CD4-positive, alpha-beta T cell treated with Interleukin-6 at 100 ng/mL for 8 hours (primary cell): ENCODE measurements at regions not wholly inside any gene's neighbourhood (a gene's known extent, or its start where the extent isn't known, plus 50 kb on each side); places are given as distances from the start of the nearest gene placed in this dataset.

Source experiments
- DNase-seq: peaks from one replicate; pipeline ENCODE4 v3.0.0-alpha.2; 2020; ENCODE audit warnings: mixed read lengths, low spot score

DNA sequence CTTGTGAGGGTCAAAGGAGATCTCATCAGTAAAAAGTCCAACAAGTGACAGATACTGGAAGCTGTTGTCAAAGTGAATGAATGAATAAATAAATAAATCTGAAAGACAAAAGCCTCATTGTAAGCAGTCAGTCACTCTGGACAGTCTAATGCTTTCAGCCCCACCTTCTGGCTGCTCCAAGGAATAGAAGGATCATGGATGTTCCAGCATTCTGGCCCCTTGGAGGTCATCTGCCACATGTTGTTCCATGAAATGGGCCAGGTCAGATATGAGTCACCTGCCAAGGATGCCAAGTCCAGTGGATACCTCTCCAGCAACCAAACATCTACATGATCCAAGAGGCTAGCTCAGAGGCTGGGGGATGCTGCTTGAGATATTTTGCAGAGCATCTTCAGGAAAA, 185.6 kb downstream of the BMP7 start:
- no peak for DNase-seq

DNA sequence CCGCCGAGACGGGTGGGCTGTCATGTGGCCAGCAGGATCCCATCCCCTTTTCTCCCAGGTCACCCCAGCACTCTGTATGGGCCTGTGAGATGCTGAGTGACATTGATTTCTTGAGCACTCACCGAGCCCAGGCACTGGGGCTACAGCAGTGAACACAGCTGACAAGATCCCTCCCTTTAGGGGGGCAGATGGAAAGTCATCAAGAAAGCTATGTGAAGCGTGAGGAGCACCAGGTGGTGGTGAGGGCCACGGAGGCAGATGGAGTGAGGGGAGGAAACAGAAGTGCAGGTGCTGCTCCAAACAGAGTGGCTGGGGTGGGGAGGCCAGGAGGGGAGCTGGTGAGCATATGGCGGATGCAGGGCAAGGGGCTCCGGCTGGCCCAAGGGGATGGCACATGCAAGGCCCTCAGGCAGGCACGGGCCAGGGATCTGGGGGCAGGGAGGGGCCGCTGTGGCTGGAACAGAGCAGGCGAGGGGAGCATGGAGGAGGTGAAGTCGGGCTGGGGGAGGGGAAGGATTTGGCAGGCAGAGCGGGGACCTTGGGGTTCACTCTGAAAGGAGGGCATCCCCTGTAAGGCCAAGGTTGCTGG, 184.0 kb downstream of the BMP7 start:
- no peak for DNase-seq

DNA sequence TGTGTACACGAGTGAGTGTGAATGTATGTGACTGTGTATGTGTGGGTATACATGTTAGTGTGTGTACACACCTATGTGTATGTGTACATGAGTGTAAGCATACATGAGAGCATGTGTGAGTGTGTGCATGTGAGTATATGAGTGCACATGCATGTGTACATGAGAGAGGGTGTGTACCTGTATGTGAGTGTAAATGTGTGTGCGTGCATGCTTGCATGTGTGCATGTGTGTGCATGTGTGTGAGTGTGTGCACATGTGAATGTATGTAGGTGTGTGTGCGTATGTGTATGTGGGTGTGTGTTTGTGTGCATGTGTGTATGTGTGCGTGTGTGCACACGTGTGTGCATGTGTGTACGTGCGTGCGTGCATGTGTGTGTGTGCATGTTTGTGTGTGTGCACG, 183.4 kb downstream of the BMP7 start:
- no peak for DNase-seq

DNA sequence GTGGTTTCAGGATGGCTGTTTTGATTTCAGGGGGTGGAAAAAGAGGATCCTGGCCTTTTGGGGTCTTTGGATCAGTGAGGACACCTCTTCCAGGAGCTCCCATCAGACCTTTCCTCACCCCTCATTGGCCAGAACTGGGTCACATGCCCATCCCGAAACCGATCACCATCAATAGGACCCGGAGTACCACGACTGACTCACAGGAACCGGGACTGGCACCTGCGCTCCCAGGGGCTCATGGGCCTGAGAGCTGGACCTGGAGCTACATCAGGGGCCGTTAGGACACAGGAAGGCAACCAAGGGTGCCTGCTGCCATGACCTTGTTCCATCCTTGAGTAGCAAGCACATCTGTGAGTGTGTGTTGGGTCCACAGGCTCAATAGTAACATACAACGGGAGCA, 180.4 kb downstream of the BMP7 start:
- no peak for DNase-seq

DNA sequence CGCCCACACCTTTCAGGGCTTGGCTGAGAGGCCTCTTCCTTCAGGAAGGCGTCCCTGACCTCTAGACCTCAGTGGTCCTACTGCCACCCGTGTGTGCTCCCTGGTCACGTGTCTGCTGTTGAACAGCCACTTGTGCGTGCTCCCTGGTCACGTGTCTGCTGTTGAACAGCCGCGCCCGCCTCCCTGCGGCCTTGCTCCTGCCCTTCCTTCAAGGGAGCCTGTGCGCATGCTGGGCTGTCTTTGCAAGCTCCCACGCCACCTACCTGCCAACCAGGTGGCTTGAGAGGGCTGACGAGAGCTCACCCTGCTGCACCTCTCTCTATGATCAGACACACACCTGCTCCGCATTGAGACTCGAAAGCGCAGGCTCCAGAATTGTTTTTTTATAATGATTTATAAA, 179.3 kb downstream of the BMP7 start:
- DNase-seq = no peak

DNA sequence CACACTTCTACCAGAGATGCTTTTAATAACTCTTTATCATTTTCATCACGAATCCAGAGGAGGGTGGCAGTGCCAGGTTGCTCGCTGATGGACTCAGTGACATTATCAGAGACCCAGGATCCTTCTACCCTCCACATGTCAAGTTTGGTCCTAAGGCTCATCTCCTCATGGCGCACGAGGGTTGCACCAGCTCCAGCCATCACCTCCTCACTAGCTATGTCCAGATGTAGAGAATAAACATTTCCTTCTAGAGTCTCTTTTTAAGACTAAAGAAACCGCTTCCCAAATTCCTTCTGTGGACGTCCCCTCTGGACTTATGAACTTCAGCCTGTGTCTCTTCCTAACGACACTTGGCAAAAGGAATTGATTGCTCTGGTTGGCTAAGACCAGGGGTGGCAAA, 178.7 kb downstream of the BMP7 start:
- no peak for DNase-seq

DNA sequence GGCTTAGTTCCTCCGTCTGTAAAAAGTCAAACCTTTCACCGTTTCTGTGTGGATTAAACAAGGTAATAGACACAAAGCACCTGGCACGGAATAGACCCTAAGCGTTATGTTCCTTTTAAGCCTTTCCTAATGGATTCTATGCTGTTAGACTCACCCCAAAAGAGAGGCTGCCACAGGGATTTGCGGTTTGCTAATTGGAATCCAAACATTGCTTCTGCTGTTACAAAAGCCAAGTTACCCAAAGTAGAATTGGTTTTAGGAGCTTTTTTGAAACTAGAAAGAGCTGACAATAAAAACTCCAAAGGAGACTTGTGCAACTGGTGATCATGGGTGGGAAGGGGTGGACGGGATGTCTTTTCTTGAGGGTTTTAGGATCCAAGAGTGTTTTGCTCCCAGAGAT, 178.0 kb downstream of the BMP7 start:
- no peak for DNase-seq

DNA sequence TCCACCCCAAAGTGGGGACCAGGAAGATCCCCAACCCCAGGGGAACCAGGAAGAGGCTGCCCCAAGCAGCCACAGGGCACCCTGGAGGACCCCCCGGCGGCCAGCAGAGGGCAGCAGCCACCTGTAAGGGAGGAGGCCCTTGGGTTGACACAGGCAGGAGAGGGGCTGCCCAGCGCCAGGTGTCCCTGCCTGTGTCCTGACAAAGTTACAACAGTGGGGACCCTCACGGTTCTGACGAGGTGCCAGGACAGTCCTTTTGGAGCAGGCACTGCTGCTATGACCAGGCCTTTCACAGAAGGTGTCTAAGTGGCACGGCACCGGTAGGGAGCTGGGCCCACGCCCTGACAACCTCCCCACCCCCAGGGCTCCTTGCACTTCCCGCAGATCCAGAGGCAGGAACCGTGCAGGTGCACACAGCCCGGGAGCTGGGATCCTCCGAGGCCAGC, 176.7 kb downstream of the BMP7 start:
- peak; percentile 16 for DNase-seq

DNA sequence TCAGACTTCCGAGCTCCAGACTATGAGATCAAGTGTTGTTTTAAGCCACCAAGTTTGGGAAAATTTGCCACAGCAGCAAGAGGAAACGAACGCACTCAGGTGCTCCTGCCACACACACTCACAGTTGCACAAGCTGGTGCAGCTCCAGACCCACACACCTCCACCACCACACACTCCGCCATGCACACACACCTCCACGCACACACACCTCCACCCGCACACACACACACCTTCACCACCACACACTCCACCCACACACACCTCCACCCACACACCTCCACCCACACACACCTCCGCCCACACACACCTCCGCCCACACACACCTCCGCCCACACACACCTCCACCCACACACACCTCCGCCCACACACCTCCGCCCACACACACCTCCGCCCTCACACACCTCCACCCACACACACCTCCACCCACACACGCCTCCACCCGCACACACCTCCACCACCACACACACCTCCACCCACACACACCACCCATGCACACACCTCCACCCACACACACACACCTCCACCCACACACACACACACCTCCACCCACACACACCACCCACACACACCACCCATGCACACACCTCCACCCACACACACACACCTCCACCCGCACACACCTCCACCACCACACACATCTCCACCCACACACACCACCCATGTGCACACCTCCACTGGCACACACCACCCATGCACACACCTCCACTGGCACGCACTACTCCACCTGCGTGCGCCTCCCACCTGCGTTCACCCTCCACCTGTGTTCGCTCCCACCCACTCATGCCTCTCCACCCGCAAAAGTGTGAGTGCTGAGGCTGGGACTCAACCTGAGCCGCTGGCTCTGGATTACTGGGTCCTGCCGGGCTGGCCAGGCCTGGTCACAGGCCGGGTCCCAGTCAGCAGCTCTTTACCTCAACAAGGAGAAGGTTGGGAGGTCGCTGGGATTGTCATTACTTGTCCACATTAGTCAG, 175.6 kb downstream of the BMP7 start:
- DNase-seq = no peak

DNA sequence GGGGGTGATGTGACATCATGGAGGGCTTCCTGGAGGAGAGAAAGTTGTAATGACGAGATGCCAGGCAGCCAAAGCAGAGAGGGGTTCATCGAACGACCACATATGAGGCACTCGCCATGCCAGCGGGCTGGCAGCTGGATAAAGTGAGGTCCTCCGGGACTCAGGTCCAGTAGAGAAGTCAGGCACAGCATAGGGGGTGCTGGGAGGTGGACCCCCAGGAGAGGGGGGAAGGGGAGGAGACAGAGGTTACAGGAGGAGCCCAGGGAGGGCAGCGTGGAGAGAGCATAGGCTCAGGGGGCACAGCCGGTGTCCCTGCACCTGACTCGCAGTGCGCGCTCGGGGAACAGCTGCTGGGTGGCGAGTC, 174.7 kb downstream of the BMP7 start:
- DNase-seq = no peak

DNA sequence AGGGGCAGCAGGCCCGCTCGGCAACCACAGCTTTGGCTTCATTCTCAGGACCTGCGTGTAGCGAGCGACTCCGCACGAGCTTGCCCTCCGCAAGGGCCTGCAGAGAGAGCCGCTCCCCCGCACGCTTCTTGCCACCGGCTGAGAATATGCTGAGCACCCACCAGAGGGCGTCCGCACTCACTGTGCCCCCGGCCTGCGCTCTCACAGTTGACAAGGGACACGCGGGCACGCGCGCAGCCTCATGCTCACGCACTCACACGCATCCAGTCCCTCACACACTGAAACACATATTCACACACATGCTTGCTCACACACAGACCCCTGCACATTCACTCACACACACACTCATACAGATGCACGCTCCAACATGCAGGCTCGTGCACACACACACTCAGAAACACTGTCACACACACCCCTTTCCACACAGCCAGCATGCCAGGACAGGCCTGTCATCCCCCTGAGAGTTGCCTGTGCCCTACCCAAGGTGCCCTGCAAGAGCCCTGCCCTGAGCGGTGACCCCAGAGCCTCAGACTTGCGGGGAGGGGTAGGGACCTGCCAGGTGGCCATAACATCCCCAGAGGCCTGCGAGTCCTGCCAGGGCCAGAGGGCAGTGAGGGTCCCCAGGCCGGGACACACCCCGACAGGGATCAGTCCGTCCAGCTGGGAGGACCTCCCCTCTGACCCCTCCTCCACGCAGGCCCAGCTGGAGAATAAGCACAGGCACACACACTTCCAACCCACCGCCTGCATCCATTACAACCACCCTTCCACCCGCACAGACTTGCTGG, 174.1 kb downstream of the BMP7 start:
- DNase-seq = peak; percentile 17

DNA sequence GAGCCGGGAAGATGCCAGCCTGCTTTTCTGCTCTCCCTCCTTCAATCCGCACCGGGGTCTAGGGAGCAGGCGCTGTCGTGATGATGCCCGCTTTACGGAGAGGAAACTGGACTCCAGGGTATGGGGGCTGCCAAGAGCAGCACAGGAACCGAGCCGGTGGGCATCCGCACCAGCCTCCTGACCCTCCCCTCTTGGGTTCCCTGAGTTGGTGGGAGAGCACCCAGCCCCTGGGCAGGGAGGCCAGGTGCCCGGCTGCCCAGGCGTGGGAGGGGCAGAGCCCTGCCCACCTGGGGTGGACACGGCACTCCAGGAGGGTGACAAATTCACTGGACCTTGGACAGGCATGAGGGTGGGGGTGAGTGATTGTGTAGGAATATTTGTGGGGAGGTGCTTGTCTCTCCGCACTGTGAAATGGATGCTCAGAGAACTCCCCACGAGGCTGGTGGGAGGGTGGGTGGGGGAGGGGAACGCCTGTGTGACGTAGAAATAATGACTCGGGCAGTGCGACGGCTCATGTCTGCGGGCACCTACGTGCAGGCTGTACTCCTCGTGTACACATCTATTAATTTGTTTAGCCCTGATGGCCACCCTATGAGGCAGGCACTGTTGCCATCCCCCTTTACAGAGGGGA, 173.4 kb downstream of the BMP7 start:
- DNase-seq = no peak

DNA sequence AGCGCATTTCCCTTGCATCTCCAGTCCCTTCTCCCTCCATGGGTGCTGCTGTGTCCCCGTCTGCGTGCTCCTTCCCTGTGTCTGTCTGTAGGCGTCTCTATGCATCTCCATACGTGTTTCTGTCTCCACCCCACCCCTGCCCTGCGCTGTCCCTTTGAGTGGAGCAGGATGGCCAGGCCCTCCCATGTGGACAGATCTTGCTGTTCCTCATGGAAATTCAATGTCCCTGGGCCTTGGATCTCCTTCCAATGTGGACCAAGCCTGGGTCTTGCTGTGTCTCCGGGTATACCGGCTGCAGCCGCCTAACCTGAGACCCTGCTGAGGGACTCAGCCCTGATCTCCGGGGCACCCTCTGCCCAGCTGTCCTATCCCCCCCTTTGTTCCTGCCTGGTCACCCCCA, 172.7 kb downstream of the BMP7 start:
- DNase-seq = no peak

DNA sequence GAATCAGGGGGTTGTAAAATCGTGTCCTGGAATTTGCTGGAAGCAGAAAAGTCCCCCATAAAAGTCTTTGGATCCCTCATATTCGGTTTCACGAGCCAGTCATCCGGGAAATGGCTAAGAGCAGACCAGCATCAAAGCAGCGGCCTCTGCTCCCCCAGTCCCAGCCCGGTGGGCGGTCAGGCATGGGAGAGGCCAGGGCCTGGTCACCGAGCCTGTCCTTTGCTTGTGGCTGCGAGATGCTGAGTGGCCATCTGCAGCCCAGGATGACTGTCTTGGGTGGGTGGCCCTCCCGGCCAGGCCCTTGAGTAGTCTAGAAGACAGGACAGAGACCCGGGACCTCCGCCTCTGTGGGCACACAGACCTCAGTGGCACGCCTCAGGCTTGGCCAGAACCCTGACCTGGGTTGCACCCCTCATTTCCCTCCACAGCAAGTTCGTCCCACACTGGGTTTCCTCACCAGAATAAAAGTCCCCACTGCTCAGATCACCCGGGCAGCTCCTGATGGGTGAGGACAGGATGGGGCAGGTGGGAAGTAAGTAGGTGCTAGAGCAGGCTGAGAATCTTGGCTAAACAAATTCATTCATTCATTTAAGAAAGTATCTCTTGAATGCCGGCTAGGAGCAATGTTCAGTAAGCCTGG, 172.1 kb downstream of the BMP7 start:
- no peak for DNase-seq

DNA sequence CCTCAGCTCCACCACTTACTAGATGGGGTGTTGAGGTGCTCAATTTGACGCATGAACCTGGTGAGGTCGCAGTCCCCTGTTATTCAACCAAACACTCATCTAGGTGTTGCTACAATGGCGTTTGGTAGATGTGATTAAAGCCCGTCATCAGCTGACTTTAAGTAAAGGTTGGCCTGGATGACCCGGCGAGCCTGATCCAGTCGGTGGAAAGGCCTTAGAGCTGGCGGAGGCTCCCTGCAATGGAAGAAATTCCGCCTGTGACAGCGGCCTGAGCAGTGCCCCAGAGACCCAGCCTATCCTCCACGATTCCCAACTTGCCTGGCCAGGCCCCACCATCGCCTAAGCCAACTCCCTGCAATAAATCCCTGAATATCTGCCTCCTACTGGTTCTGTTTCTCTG, 171.4 kb downstream of the BMP7 start:
- no peak for DNase-seq

DNA sequence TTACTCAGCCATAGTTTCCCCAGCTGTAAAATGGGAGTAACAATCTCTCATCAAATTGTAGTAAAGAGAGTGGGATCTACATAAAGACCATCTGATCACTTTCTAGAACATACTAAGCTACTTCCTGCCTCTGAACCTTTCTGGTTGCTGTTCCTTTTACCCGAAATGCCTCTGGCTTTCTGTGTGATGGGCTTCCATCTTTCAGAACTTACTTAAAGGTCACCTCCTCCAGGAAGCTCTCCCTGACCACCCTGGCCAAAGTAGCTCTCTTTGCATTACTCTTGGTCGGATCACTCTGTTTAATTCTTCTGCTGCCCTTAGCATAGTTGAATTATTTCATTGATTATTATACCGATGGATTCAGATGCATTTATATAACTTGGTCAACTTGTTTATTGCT, 171.0 kb downstream of the BMP7 start:
- DNase-seq = no peak

DNA sequence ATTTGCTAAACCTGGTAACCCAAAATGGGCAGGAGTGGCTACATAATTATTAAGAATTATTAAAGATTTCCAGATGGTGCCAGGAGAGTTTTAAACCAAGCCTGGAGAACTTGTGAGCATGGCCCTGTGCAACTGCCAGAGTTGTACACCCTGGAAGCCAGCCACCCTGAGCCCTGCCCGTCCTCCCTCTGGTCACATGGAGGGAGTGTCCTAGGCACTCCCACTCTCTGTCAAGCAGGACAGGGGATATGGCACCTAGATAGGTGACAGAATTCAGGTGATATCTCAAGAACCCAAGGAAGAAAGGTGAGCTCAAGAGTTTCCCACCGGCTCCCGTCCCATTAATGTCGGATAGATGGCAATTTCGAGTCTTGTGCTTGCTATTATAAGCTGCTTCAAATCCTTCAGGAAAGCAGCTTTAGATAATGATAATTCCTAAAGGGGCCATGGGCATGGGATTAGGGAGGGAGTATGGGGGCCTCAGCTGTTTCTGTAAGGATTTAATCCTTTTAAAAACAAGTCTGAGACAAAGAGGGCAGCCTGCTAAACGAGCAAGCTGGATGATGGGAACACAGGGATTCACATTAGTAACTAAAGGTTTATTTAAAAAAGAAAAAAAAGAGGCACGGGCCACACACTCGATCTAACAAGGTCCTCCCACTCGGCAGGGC, 169.1 kb downstream of the BMP7 start:
- DNase-seq = no peak

DNA sequence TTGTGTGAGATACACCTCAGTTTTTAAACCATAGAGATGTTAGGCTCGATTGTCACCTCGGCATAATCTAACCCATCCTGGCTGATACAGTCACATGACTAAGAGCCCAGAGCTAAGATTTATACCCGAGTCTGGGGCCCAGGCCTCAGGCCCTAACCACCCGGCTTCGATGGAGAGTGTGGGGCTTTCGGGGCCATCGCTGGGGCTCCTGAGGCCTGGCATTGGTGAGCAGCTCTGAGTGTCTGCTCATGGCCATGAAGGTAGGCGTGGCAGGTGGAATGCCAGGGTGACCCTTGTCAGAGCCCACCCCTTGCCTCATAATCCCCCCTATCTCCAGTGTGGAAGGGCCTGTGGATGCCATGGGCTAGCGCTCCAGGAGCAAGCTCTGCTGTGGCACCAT, 164.3 kb downstream of the BMP7 start:
- DNase-seq = no peak

DNA sequence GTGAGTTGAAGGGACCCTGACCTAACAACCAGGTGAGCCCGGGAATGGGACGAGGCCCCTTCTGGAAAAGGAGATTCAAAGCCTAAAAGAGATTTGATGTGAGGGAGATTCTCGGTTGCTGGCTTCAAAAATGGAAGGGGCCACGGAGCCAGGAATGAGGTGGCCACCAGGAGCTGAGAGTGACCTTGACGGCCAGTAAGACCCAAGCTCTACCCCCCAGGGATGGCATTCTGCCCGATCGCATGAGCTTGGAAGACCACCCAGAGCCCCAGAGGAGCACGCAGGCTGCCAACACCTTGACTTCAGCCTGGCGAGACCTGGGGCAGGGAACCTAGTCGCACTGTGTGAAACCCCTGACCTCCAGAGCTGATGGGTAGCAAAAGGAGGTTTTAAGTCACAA, 163.9 kb downstream of the BMP7 start:
- DNase-seq = no peak

DNA sequence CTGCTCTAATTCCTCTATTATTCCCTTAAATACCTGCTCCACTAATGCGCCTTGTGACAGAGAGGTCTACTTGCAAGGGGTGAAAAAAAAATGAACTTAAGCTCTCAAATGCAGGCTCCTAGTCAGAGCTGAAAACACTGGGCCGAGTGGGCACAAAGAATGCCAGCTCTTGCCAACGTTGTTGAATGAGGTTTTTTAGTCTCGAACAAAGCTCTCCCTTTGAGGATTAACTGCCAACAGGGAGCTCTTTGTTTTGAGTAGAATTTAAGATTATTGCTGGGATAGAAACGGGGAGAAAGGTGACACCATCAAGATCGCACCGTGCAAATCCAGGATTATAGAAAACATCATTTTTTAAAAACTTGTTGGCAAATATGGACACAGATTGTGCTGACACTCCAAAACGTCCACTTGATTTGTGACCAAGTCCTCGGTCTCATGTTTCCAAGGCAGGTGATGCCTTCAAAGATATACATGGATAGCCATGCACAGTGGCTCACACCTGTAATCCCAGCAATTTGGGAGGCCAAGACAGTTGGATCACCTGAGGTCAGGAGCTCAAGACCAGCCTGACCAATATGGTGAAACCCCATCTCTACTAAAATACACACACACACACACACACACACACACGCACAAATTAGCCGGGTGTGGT, 163.2 kb downstream of the BMP7 start:
- DNase-seq = no peak

DNA sequence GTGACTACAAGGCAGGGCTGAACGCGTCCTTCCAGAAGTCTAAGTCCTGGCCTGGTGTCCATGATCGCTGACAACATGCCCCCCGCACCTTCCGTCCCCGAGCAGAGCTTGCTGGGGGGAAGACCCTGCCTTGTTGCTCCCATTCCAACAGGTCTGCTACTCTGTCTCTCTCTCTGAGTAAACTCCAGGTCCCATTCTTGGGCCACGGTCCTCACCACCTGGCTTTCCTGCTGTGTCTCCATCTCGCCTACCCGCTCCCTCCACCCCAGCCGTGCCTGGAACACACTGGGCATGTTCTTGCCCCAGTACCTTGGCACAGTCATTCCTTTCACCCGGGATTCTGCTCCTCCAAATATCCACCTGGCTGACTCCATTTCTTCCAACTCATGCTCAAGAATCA, 162.3 kb downstream of the BMP7 start:
- no peak for DNase-seq
